ENCODE measurements at regions not wholly inside any gene's neighbourhood (a gene's known extent, or its start where the extent isn't known, plus 50 kb on each side); places are given as distances from the start of the nearest gene placed in this dataset.

DNA sequence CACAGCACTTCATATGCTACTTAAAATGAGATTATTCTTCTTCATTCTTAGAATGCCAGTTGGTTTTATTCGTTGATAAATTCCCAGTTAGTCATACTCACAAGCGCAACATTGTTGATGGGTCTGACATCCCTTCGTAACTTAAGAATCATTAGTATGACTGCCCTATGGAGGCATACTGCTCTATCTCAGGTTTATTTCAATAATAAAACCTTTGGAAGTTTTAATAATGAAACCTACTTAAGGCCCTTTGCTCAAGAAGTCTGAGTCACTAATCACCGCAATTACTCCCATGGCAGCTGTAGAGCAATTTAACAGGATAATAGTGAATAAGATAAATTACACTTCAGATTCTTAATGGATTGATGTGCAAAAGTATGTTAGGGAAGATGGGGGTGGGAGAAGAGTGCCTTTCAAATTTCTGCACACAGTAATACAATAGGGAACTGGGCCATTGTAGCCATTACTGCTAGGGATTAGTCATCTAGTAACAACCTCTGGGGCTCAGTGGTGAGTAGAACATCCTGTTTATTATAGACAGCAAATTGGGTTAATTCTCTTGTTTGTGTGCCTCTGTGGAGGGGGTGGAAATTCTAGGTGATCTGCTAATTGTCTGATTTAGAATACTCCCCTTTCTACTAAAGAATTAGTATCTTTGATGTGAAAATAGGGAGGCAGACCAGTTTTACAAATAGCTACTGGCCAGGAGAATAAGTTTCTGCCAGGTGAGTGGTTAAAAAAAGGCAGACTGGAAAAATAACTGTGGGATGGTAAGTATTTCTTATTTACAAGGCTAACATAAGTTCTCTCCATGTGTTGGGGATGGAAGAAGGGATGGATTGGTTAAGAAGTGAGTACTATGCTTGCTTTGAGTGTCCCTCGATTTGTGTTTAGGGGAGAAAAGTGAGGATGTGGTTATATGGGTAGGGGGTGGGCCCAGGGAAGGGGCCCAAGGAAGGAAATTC is 74.5 kb upstream of the VKORC1L1 start:
- BruUV-seq (replicated peaks) = no TSS peak
- Histone ChIP-seq H3K36me3 (replicated peaks in 1 of 2; ENCODE audit: control insufficient read depth in 1 of 2, insufficient read depth in 2 of 2, low read length in 2 of 2) (no peaks in the 10 kb centered on the region), H3K4me2 (ENCODE audit: low read depth, low read length) (no peak overlapping the region), H3K27ac (ENCODE audit: extremely low read length, insufficient read depth, low read length) (no peak overlapping the region), H3K27me3 (ENCODE audit: control insufficient read depth in 1 of 2, insufficient read depth in 2 of 2, low read length in 2 of 2) (no peaks in the 10 kb centered on the region), H2AFZ (ENCODE audit: low read length) (no peak overlapping the region), H3K4me3 (replicated peaks in 1 of 3; ENCODE audit: insufficient read depth in 1 of 3, low read depth in 2 of 3, low read length in 3 of 3) (no peak overlapping the region), H3K9ac (ENCODE audit: insufficient read depth, low read depth, low read length) (no peak overlapping the region), H4K20me1 (ENCODE audit: insufficient read depth, low read length) (no peaks in the 10 kb centered on the region), H3K4me1 (ENCODE audit: insufficient read depth, low read length) (peaks cover 34% of the 10 kb centered on the region), H3K79me2 (ENCODE audit: insufficient read depth, low read length) (no peaks in the 10 kb centered on the region), H3K9me3 (ENCODE audit: low read length) (no peaks in the 10 kb centered on the region)
- in situ Hi-C loops (cut with HindIII; ENCODE audit: extremely low pct_ligation_motif_present, low pct_unique_long_range_greater_than_20kb) = no loop called here
- ChIA-PET CTCF (ENCODE audit: low intra/inter-chr PET ratio, low total read pairs) (no interaction called here), POLR2A (no interaction called here)
- no peak for ATAC-seq
- FAIRE-seq = no peak
- TF ChIP-seq CENPX (CRISPR knock-in tag; IDR thresholded peaks at IDR 0.05) = no peak
- TF ChIP-seq CBX1 (IDR thresholded peaks at IDR 0.05; ENCODE audit: low read depth) = no peak
- TF ChIP-seq, protein P1, sequence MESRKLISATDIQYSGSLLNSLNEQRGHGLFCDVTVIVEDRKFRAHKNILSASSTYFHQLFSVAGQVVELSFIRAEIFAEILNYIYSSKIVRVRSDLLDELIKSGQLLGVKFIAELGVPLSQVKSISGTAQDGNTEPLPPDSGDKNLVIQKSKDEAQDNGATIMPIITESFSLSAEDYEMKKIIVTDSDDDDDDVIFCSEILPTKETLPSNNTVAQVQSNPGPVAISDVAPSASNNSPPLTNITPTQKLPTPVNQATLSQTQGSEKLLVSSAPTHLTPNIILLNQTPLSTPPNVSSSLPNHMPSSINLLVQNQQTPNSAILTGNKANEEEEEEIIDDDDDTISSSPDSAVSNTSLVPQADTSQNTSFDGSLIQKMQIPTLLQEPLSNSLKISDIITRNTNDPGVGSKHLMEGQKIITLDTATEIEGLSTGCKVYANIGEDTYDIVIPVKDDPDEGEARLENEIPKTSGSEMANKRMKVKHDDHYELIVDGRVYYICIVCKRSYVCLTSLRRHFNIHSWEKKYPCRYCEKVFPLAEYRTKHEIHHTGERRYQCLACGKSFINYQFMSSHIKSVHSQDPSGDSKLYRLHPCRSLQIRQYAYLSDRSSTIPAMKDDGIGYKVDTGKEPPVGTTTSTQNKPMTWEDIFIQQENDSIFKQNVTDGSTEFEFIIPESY (CRISPR knock-in tag; IDR thresholded peaks at IDR 0.05) = no peak
- no peak for TF ChIP-seq ZSCAN5A (CRISPR knock-in tag; IDR thresholded peaks at IDR 0.05; ENCODE audit: borderline replicate concordance)
- no peak for TF ChIP-seq SSRP1 (CRISPR knock-in tag; IDR thresholded peaks at IDR 0.05)
- no peak for TF ChIP-seq BCLAF1 (IDR thresholded peaks at IDR 0.05)
- no peak for TF ChIP-seq TEAD2 (CRISPR knock-in tag; IDR thresholded peaks at IDR 0.05)
- TF ChIP-seq SIN3A (IDR thresholded peaks at IDR 0.05; ENCODE audit: borderline replicate concordance, low read depth, low read length) = no peak
- TF ChIP-seq AKAP8 (CRISPR knock-in tag; IDR thresholded peaks at IDR 0.05) = no peak
- no peak for TF ChIP-seq ZNF468 (CRISPR knock-in tag; IDR thresholded peaks at IDR 0.05)
- no peak for TF ChIP-seq MTF1 (CRISPR knock-in tag; IDR thresholded peaks at IDR 0.05)
- no peak for TF ChIP-seq ZNF337 (CRISPR knock-in tag; IDR thresholded peaks at IDR 0.05; ENCODE audit: borderline replicate concordance, low read depth)
- no peak for TF ChIP-seq AGO1 (IDR thresholded peaks at IDR 0.05; ENCODE audit: low read depth, low read length, poor library complexity, severe bottlenecking)
- TF ChIP-seq ZNF614 (CRISPR knock-in tag; IDR thresholded peaks at IDR 0.05; ENCODE audit: borderline replicate concordance) = no peak
- no peak for DNase-seq (ENCODE audit: low spot score)
- intact Hi-C loops (cut with micrococcal nuclease; ENCODE audit: unreplicated experiment) = no loop called here
- WGBS (ENCODE audit: low lambda C conversion rate) = 87% methylated on average over 5 of the region's 5 CpGs
